ENCODE measurements at regions not wholly inside any gene's neighbourhood (a gene's known extent, or its start where the extent isn't known, plus 50 kb on each side); places are given as distances from the start of the nearest gene placed in this dataset.

- Histone ChIP-seq H3K4me3 (ENCODE audit: insufficient read depth, low read depth, low read length) (no peak overlapping the region), H3K56ac (ENCODE audit: extremely low read depth, insufficient read depth, low read length) (no peak overlapping the region), H2AK9ac (replicated peaks; ENCODE audit: low read depth, low read length, poor library complexity) (no peak overlapping the region), H3K9me3 (ENCODE audit: control insufficient read depth, insufficient read depth, low read length) (no peaks in the 10 kb centered on the region), H2BK120ac (ENCODE audit: low read depth, low read length) (peak overlapping the region; percentile 54), H3K79me1 (ENCODE audit: low read depth in 1 of 2, low read length in 2 of 2) (peaks cover 3 to 11% of the 10 kb centered on the region in 2 experiments; a peak in 3 of 4 replicates), H3K4me2 (ENCODE audit: low read depth, low read length) (no peak overlapping the region), H2BK20ac (ENCODE audit: low read depth, low read length) (peak overlapping the region; percentile 69), H2AK5ac (ENCODE audit: low read depth, low read length) (peak overlapping the region; percentile 94), H2AFZ (replicated peaks; ENCODE audit: low read length, poor library complexity) (peak overlapping the region; percentile 16), H3K23ac (ENCODE audit: low read depth, low read length) (no peak overlapping the region), H3K18ac (ENCODE audit: low read depth, low read length) (0 out of 2 replicates have a peak overlapping the region, but pooled peaks have one; percentile 63), H3K14ac (replicated peaks; ENCODE audit: low read depth, low read length) (peak overlapping the region; percentile 43; the same call in 1 of the 2 replicates), H4K20me1 (ENCODE audit: insufficient read depth, low read length) (no peaks in the 10 kb centered on the region; the same call in 1 of the 2 replicates), H4K91ac (ENCODE audit: insufficient read depth, low read depth, low read length) (peak overlapping the region; percentile 71), H2BK5ac (ENCODE audit: low read depth, low read length, poor library complexity, severe bottlenecking) (peak overlapping the region; percentile 81), H3K36me3 (ENCODE audit: control insufficient read depth, insufficient read depth, low read length) (no peaks in the 10 kb centered on the region), H3K27me3 (ENCODE audit: control insufficient read depth, insufficient read depth, low read length) (no peaks in the 10 kb centered on the region), H3K4ac (ENCODE audit: low read depth, low read length) (peak overlapping the region; percentile 79), H4K5ac (ENCODE audit: low read depth, low read length) (peak overlapping the region; percentile 42; the same call in 1 of the 2 replicates), H3K9me1 (ENCODE audit: insufficient read depth, low read length) (peaks cover 18% of the 10 kb centered on the region), H3K27ac (ENCODE audit: insufficient read depth, low read length) (peak overlapping the region; percentile 58; the same call in 1 of the 2 replicates), H3K4me1 (ENCODE audit: control insufficient read depth, insufficient read depth, low read length) (peaks cover 16% of the 10 kb centered on the region), H3K9ac (ENCODE audit: low read depth, low read length) (no peak overlapping the region), H2BK15ac (ENCODE audit: low read depth, low read length) (peak overlapping the region; percentile 97), H4K8ac (ENCODE audit: low read depth in 2 of 2, low read length in 2 of 2) (peak overlapping the region; percentile 65 to 69)
- WGBS, 2 experiments (ENCODE audit: extremely low coverage in 2 of 2, insufficient read length in 1 of 2), result no CpG with 5 or more reads among the region's 2 CpGs
- in situ Hi-C loops (cut with MboI; ENCODE audit: low sequenced_read_pairs), result loop anchor here (5.0 kb wide), 1 partner anchor 45 kb away; no protein-coding TSS in a partner anchor
- no TSS peak for BruUV-seq (replicated peaks)
- intact Hi-C loops (cut with micrococcal nuclease), result loop anchor here (5.0 kb wide), 1 partner anchor 230 kb away; the partner anchor contains the start of gene SNX14
- DNase-seq (peak; percentile 78), ATAC-seq (ENCODE audit: low read depth) (peak; percentile 22; the same call in 1 of the 2 replicates)
- POLR2A ChIA-PET (ENCODE audit: unreplicated experiment), result interaction anchor here (1.1 kb wide), 1 partner anchor 87 kb away, joined by 4 read pairs; the partner anchor contains the start of gene NT5E
- dilution Hi-C loops (cut with HindIII; ENCODE audit: low sequenced_read_pairs, unreplicated experiment), result no loop called here
- CTCF ChIA-PET, result interaction anchor here (0.6 to 3.9 kb wide), 2 partner anchors 119 to 120 kb away, joined by 3 to 16 read pairs; no protein-coding TSS in a partner anchor
- TF ChIP-seq MXI1 (IDR thresholded peaks at IDR 0.05; ENCODE audit: borderline replicate concordance, low read depth, low read length) (no peak), POLR2A (IDR thresholded peaks at IDR 0.05; ENCODE audit: low read depth, low read length) (no peak), ELK1 (IDR thresholded peaks at IDR 0.05; ENCODE audit: borderline replicate concordance, low read depth, low read length) (no peak), RAD21 (IDR thresholded peaks at IDR 0.05; ENCODE audit: low read length) (no peak), RCOR1 (IDR thresholded peaks at IDR 0.05; ENCODE audit: insufficient replicate concordance, low read length) (no peak), CEBPB (IDR thresholded peaks at IDR 0.05; ENCODE audit: low read depth, low read length) (no peak), CTCF (conservative IDR thresholded peaks at IDR 0.05; ENCODE audit: low read depth, low read length) (no peak), SMC3 (IDR thresholded peaks at IDR 0.05; ENCODE audit: low read depth, low read length) (no peak), RFX5 (IDR thresholded peaks at IDR 0.05; ENCODE audit: low read depth, low read length) (no peak), FOS (IDR thresholded peaks at IDR 0.05; ENCODE audit: low read depth, low read length) (no peak), NFE2L2 (IDR thresholded peaks at IDR 0.05; ENCODE audit: low read depth, low read length) (no peak), MAZ (IDR thresholded peaks at IDR 0.05; ENCODE audit: borderline replicate concordance, low read depth, low read length) (no peak), BHLHE40 (IDR thresholded peaks at IDR 0.05; ENCODE audit: low read depth, low read length) (no peak), USF2 (IDR thresholded peaks at IDR 0.05; ENCODE audit: low read depth, low read length) (no peak)
Observed at GRCh38 chr6:85362652-85363310, 87.1 kb upstream of the NT5E start.

Data from IMR-90 (cell line).